Germinal center (tissue), 1 donor: ENCODE measurements at regions not wholly inside any gene's neighbourhood (a gene's known extent, or its start where the extent isn't known, plus 50 kb on each side); places are given as distances from the start of the nearest gene placed in this dataset.
"Not testable (repeated sequence)": the region's sequence is repeated elsewhere in the genome, so short reads cannot be mapped to it uniquely, and the experiment has no call there.

Experiments used
- DNase-seq: peaks from one replicate; pipeline ENCODE4 v3.0.0; 2012; ENCODE audit warnings: mixed read lengths, low spot score

DNA sequence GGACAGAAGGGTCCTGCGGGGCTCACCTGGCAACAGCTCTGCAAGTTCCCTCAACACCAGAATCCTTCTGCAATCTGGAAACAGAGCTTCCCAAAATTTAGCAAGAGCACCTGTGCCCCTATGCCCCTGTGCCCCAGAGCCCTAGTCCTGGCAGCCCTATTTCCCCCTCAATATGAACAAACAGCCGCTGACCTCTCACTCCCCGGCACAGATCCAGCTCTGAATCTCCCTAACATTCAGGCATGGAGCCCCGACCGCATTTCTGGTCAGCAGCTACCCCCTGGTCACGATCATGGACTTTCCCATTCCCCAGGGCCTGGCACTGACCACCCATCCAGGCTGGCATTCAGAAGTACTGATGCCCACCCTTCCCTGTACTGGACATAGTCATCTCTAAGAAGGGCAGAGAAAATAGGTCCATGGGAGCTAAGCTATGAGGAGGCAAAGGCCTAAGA is 110.8 kb upstream of the SMURF2 start:
- no peak for DNase-seq

DNA sequence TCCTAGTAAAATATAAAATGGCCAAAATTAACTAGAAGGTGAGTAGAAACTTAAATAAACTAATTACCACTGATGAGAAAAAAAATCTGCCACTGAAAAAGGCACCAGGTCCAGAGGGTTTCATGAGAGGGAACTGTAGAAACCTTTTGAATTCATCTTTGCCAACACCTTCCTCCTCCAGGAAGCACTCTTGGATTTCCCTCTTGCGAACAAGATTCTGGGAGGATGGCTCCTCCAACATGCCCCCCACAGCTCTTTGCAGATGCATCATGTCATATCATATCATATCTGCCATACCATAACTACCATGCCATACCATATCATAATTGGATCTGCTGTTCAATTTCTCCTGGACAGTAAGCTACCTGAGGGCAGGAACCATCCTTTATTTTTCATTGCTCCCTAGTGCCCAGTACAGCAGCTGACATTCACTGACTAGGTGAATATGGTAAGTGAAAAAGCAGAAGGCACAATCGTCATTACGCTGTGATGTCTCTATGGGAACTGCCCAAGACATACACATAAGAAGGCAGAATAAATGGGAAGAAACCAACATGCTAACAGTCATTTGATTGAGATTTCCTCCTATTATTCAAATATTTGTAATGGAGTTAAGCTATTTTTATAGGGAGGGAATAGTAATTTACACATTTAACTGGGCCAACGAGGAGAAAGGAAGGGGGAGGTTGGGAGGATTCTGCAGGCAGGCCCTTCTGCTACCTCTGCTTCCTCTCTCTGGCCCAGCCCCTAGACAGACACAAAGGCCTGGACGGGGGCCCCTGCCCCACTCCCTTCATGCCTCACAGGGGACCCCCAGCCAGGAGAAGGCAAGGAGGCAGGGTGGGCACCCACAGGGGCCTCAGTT is 110.1 kb upstream of the SMURF2 start:
- DNase-seq = no peak

DNA sequence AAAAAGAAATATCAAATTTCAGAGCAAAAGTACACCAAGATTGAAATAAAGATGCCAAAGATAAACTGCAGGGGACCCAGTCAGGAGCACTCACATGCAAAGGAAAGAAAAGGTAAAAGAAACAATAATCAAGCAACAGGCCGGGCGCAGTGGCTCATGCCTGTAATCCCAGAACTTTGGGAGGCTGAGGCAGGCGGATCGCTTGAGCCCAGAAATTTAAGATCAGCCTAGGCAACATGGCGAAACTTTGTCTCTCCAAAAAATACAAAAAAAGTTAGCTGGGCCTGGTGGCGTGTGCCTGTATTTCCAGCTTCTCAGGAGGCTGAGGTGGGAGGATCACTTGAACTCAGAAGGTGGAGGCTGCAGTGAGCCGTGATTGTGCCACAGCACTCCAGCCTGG is 107.6 kb upstream of the SMURF2 start:
- DNase-seq = no peak

DNA sequence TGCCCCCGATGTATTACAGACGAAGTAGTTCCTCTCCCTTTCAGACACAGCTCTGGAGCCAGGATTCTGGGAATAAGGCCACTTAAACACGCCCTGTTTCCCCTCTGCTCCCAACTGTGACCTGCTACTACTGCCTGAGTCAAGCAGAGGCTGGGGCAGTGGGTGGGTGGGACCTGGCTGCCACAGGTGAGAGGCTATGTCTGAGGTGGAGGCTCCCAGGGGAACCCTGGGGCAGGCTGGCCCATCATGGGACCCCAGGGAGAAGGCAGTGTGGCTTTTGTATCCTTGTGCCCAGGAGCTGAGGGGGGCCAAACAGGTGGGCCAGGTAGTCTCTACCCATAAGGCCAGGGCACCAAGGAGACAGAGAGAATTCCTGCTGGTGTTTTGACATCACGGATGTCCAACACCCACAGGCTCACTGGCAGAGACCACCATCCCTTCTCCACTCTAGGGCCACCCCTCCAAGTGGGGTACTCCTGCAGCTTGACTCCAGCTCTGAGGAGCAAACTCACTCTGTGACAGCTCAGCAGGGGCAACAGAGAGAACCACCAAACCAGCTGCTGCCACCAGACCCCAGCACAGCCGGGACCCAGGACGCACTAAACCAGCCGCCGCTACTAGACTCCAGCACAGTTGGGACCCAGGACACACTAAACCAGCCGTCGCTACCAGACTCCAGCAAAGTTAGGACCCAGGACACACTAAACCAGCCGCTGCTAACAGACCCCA is 105.3 kb upstream of the SMURF2 start:
- DNase-seq = no peak

DNA sequence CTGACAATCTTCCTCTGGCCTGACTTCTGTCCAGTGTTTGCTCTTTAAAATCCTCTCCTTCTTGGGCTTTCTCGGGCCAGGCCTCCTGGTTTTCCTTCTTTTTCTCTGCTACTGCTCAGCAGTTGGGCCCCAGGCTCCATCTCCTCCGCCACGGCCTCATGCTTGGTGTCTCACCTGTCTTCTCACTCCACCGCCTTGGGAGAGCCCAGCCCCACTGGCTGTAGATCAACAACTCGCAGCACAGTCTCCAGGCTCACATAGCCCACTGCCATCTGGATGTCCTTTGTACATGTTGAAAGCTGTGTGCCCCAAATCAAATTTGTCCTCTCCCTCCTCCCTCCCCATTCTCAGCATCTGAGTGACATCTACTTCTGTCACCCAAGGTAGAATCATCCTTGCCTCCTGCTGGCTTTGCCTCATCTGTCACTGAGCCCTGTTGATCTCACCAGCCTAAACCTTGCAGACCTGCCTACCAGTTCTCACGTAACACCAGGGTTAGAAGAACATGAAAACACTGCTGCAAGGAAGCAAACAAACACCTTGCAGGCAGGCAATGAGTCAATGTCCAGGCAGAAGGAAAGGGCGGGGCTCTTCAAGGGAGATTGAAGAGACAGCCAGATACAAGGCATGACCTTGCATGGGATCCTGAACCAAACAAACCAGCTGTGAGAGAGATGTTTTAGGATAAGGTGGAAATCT is 103.2 kb upstream of the SMURF2 start:
- DNase-seq = no peak

DNA sequence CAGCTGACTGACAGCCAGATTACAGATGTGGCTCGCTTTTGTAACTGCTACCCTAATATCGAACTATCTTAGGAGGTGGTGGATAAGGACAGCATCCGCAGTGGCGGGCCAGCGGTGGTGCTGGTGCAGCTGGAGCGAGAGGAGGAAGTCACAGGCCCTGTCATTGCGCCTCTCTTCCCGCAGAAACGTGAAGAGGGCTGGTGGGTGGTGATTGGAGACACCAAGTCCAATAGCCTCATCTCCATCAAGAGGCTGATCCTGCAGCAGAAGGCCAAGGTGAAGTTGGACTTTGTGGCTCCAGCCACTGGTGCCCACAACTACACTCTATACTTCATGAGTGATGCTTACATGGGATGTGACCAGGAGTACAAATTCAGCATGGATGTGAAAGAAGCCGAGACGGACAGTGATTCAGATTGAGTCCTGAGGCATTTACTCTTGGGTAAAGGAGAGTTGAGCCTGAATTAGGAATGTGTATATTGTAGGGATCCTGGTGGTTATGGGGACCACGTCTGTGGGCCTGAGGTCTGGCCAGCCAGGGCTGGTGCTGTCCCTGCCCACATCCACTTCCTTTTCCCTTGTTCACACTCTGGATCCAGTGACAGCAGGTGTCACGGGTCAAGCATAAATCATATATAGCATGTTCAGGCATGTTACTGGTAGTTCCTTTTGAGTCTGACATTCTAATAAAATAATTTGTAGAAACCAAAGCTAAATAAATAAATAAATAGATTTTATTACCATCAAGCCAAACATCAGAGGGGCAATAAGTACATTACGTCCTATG is 89.0 kb upstream of the SMURF2 start:
- no peak for DNase-seq

DNA sequence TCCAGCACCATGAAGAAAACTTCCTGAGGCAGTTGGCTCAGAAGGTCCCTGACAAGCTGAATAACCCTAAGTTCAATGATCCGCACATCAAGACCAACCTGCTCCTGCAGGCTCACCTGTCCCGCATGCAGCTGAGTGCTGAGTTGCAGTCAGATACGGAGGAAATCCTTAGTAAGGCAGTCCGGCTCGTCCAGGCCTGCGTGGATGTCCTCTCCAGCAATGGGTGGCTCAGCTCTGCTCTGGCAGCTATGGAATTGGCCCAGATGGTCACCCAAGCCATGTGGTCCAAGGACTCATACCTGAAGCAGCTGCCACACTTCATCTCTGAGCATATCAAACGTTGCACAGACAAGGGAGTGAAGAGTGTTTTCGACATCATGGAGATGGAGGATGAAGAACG is 88.4 kb upstream of the SMURF2 start:
- DNase-seq = no peak

DNA sequence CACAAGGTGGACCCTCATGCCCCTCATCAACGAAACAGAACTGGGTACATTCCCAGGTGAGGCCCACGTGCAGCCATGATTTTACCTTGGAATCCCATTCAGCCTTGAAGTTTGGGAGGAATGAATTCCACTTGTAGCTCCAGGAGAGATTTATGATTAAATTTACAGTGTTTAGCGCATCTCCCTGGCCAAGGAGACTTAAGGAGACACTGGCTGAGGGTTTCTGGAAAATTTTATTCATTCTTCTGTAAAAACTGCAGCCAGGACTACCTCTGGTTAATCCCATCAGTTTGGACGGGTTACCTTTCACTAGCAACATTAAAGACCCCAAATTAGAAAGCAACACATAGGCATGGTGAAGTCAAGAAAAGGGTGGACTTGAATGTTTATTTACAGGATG is 87.2 kb upstream of the SMURF2 start:
- DNase-seq = no peak

DNA sequence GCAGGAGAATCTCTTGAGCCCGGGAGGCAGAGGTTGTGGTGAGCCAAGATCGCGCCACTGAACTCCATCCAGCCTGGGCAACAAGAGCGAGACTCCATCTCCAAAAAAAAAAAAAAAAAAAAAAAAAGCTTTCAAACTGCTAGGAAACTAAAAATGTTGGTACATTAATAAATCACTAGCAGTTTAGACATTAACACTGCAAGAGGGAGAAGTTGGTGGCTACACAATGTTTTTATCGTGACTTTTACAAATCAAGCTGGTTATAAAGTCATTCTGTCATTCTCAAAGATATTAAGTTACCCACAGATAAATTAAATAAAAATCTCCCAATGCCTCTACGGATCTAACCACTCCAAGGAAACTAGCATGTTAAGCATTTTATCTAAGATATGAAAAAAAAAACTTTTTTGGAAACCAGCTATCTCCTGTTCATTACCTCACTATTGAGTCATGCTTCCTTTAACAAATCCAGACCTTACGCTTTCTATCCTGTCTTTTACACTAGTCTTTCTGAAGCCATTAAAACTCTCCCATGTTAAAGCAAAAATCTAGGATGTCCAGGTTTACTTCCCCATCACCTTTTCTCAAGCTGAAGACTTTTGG is 85.9 kb upstream of the SMURF2 start:
- DNase-seq = no peak

DNA sequence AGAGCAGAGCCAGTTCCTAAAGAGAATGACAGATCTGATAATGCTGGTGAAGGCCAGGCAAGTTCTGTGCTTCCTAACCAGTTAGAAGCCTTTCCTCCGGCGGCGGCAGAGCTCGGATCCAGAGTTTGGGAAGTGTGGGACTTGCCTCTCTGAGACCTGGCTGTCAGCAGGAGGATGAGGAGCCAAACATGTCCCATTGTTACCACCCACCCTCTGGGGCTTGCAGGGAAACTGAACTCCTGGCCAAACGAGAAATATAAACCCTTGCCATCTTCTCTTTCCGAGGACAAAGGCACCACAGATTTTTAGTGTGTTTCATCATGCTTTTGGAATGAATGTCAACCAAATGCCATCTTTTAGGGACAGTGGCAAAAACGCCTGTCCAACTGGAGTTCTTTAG is 80.2 kb upstream of the SMURF2 start:
- DNase-seq = no peak

DNA sequence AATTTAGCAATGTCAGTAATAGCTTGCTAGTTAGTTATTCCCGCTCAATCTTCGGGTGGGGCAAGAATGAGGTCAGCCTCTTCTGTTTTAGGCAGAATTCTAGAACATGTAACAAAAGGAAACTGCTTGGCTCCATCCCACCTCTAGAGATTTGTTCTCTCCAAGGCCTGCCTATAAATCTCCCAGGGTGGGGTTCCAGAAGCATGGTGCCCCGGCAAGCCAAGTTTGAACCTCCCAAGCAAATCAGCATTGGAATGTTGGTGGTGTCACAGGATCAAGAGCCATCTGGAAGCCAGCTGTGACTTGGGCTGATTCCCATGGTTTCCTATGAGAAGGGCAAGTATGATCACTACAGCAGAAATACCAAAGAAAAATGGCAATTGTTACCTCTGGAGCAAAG is 79.8 kb upstream of the SMURF2 start:
- not testable (repeated sequence) for DNase-seq

DNA sequence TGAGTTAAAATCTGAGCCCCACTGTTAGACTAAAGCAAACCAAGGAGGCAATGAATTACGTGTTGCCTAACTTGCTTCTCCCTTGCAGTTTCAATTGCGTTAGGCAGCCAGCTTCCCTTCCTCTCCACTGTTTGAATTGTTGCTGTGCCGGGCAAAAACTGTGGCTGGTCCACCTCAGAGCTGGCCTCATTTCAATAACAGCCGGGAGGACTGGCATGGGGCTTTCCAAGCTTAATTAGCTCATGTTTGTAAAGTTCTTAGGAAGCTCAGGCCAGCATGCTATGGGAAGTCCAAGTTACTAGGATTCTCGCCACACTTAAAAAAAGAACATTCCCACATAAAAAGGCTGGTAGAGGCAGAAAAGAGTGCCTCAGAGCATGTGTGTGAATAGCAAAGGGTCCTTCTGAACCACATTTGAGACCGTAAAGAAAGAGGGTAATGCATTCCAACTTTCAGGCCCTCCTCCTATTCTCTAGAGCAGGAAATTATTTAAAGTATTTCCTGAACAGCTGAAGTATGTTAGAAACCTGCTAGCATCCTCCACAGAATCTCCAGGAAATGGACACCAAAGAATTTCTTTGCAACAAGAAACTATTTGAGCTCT is 79.0 kb upstream of the SMURF2 start:
- DNase-seq = no peak

DNA sequence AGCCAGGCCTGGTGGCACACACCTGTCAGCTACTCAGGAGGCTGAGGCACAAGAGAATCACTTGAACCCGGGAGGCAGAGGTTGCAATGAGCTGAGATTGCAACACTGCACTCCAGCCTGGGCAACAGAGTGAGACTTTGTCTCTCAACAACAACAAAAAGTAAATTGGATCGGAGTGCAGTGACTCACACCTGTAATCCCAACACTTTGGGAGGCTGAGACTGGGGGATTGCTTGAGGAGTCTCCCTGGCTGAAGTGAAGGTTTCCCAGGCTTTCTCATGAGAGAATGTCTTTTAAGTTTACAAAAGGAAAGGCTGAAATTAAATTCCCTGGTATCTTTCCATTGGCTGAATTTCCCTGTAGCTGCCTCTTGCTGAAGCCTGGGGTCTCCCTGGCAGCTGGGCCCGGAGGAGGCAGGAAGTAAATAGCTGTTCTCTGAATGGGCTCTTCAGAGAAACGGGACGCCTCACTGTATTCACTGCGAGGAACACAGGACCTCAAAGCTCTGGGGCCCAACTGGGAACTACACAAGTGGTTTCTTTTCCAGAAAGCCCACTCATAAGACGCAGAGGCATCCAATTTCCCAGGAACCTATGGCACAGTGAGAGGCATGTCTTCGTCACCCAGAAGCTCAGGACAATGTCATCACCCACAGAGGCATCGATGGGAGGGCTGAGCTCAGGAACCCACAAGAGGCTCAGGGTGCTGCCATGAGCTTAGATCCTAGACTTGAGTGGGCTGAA is 77.4 kb upstream of the SMURF2 start:
- DNase-seq = no peak

DNA sequence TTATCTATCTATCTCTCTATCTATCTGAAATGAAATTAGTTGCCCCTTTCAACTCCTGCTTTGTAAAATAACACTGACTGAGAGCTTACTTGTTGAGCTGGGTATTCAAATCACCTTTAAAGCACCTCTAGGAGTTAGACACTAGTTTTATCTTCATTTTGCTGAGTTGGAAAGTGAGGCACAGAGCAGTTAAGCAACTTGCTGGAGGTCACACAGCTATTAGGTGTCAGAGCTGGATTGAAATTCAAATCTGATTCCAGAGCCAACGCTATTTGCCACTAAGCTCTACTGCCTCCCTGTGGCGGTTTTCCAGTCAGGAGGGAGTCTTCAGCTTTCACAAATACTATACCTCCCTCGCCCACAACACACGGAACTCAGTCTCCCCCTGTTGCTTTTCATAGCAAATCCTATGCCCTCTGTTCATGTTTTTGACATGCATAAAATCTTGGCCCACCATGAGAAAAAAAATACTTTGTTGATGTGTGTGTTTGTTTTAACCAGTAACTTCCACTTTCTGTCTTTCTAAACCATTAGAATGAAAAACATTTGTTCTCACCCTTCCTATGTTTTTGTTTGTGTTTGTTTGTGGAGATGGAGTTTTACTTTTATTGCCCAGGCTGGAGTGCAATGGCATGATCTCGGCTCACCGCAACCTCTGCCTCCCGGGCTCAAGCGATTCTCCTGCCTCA is 74.8 kb upstream of the SMURF2 start:
- DNase-seq = no peak

DNA sequence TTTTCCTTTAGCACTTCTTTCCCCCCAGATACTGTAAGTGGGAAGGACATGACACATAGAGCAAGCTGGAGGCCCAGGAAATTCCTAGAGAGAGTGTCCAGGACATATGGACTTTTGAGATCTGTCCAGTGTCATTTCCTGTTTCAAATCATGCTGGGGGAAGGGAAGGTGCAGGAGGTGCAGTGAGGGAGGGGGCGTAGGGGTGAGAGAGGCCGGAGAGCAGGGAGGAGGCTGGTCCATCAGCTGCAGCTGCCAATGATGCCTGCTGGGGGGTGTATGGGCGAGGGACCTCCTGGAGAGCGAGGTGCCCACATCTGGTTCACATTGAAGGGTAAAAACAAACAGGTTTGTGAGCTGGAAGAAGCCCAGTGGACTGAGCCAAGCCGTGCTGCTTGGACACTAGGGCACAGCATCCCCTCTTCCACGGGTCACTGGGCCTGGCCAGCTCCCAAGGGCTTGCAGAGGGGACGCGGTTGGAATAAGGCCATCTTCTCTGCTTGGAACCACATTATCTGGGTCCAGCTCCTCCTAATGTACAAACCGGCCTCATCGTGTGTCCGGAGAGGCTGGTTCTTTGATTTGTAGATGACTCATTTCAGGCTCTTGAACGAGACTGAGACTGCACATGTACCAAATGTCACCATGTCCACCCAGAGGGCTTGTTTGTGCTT is 70.4 kb upstream of the SMURF2 start:
- no peak for DNase-seq

DNA sequence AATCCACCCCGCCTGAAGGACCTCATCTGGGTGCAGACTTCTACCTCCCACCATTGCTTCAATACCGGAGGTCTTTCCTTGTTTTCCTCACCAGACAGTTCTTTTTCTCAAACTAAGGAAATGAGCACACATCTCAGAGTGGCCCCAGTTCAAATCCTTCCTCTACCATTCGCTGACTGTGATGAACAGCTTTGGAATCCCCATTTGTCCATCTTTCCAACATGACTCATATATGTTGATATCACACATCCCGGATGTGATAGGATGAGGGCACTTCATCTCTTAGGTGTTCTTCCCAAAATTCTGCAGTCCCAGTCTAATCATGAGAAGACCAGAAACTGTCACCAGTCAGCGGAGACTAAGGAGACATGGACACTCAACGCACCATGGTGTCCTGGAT is 67.9 kb upstream of the SMURF2 start:
- not testable (repeated sequence) for DNase-seq

DNA sequence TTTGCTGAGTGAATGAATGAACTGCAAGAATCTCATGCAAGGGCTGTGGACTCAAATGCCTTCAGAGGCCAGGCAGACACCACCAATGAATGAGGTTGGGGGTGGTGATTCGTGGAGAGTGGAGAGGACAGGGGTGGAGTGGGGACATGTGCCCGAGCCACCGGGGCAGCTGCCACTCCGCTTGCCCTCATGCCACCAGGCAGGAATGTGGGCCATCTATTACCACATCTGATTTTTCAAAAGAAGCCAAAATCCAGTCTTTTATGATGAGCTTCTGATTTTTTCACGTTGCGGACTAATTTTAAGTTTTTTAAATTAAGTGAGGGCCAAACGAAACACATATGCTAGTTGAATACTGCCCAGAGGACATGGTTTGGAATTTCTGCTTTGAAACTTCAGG is 67.1 kb upstream of the SMURF2 start:
- DNase-seq = no peak

DNA sequence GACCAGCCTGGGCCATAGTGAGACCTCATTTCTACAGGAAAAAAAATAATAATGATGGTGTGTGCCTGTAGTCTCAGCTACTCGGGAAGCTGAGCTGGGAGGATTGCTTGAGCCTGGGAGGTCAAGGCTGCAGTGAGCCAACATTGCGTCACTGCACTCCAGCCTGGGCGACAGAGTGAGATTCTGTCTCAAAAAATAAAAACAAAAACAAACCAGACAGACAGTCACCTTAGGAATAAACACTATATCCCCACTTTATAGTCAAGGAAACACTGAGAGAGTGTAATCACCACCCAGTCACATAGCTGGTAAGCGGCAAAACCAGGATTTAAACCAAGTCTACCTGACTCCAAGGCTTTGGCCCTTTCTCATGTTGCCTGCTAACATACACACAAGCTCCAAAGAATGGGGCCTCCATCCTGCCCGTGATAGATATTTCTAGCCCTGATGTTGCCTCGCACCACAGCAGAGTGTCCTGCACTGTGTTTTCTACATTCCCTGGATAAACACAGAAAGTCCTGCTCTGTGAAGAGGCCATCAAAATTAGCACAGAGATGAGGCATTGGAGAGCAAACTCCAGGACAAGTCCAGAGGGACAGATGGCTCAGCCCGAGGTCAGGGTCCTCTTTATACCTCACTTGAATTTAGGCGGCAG is 66.1 kb upstream of the SMURF2 start:
- DNase-seq = no peak

DNA sequence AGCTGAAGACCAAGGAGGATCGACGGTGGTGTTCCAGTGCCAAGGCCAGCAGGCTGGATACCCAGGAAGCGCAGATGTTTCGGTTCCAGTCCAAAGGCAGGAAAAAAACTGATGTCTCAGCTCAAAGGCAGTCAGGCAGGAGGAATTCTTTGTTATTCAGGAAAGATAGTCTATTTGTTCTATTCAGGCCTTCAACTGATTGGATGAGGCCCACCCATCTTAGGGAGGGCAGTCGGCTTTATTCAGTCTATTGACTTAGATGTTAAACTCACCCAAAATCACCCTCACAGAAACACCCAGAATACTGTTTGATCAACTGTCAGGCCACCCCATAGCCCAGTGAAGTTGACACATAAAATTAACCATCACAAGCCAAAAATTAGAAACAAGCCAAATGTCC is 63.9 kb upstream of the SMURF2 start:
- not testable (repeated sequence) for DNase-seq
